Inflammatory macrophage (primary cell): ENCODE measurements at regions not wholly inside any gene's neighbourhood (a gene's known extent, or its start where the extent isn't known, plus 50 kb on each side); places are given as distances from the start of the nearest gene placed in this dataset.
A peak's percentile ranks its signal among the peaks of the same experiment; 100 is the strongest.
"Not testable (repeated sequence)": the region's sequence is repeated elsewhere in the genome, so short reads cannot be mapped to it uniquely, and the experiment has no call there.

Source experiments
- DNase-seq, 2 donors: peaks; one replicate each; pipeline ENCODE4 v3.0.0-alpha.2; 2020 to 2022

- DNase-seq = no peak
Measured at GRCh38 chr9:73095425-73095824, 56.2 kb upstream of the ANXA1 start.

GRCh38 chr9:73093740-73094379, 57.8 kb upstream of the ANXA1 start:
- no peak for DNase-seq

GRCh38 chr9:73093016-73093739, 58.5 kb upstream of the ANXA1 start:
- DNase-seq = no peak

GRCh38 chr9:73091909-73092308, 59.8 kb upstream of the ANXA1 start:
- DNase-seq = no peak

- no peak for DNase-seq
Measured at GRCh38 chr9:73090214-73090613, 61.5 kb upstream of the ANXA1 start.

- DNase-seq = no peak
Measured at GRCh38 chr9:73089304-73089985, 62.2 kb upstream of the ANXA1 start.

GRCh38 chr9:73087876-73088275, 63.8 kb upstream of the ANXA1 start:
- DNase-seq = not testable (repeated sequence)

- DNase-seq = no peak
Measured at GRCh38 chr9:73083519-73083918, 68.1 kb upstream of the ANXA1 start.

GRCh38 chr9:73081979-73082657, 69.5 kb upstream of the ANXA1 start:
- DNase-seq = peak; percentile 19 to 26

- DNase-seq = no peak
Measured at GRCh38 chr9:73080110-73080694, 71.5 kb upstream of the ANXA1 start.

GRCh38 chr9:73079326-73079725, 72.3 kb upstream of the ANXA1 start:
- DNase-seq = no peak

- DNase-seq = no peak
Measured at GRCh38 chr9:73077625-73078030, 74.0 kb upstream of the ANXA1 start.

- DNase-seq = no peak
Measured at GRCh38 chr9:73076970-73077369, 74.7 kb upstream of the ANXA1 start.

- DNase-seq = no peak
Measured at GRCh38 chr9:73074176-73074708, 77.4 kb upstream of the ANXA1 start.

- DNase-seq = no peak
Measured at GRCh38 chr9:73073337-73074175, 78.1 kb upstream of the ANXA1 start.

- DNase-seq = no peak
Measured at GRCh38 chr9:73067074-73067473, 84.6 kb upstream of the ANXA1 start.

GRCh38 chr9:73065439-73065838, 86.2 kb upstream of the ANXA1 start:
- no peak for DNase-seq

GRCh38 chr9:73064315-73064714, 87.3 kb upstream of the ANXA1 start:
- DNase-seq = no peak

- no peak for DNase-seq
Measured at GRCh38 chr9:73061146-73061545, 90.5 kb upstream of the ANXA1 start.

- no peak for DNase-seq
Measured at GRCh38 chr9:73059247-73059646, 92.4 kb upstream of the ANXA1 start.

- no peak for DNase-seq
Measured at GRCh38 chr9:73056245-73056644, 95.4 kb upstream of the ANXA1 start.

- no peak for DNase-seq
Measured at GRCh38 chr9:73054091-73054490, 97.6 kb upstream of the ANXA1 start.
